ENCODE measurements at regions not wholly inside any gene's neighbourhood (a gene's known extent, or its start where the extent isn't known, plus 50 kb on each side); places are given as distances from the start of the nearest gene placed in this dataset.

- no peak for DNase-seq
These were observed 1237.8 kb downstream of the SLITRK5 start for GRCh38 chr13:88908961-88909441.

GRCh38 chr13:88919970-88920628 is 1248.9 kb downstream of the SLITRK5 start:
- DNase-seq, result peak; percentile 2 to 4

DNA sequence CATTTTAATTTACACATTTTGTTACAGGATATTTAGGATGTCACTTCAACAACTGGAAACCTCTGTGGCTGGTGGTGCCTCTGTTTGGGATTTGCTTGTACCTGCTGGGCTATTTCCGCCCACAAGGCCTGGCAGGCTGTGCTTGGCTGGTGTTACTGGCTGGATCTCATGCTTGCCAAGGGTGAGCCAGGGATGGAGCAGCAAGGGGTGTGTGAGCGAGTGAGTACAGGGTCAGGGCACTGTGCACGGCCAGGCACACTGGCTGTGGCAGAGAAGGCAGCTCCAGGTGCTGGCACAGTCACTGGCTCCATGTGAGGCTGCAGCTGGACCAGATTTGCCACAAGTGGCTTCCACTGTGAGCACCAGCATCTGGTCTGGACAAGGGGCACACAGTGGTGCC is 1254.8 kb downstream of the SLITRK5 start:
- DNase-seq, result no peak

GRCh38 chr13:88926890-88927502 is 1255.8 kb downstream of the SLITRK5 start:
- DNase-seq, result no peak

- no peak for DNase-seq
These were observed 1261.8 kb downstream of the SLITRK5 start for GRCh38 chr13:88932950-88933349.

DNA sequence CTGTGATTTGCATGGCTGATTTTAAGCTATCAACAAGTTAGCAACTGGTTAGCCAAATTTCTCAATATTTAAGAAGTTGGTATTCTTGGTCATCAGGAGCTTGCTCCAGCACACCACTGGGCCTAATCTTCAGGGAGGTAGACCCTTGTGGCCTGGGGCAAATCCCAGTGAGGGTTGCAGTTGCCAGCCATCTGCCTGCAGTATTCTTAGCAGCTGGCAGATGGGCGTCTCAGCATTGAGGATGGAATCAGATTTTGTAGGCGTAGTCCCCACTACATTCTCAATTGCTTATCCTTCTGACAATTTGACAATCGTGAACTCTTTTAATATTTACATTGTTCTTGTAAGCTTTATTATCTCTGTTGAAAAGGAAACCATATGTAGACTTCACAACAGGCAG is 1266.2 kb downstream of the SLITRK5 start:
- no peak for DNase-seq

DNA sequence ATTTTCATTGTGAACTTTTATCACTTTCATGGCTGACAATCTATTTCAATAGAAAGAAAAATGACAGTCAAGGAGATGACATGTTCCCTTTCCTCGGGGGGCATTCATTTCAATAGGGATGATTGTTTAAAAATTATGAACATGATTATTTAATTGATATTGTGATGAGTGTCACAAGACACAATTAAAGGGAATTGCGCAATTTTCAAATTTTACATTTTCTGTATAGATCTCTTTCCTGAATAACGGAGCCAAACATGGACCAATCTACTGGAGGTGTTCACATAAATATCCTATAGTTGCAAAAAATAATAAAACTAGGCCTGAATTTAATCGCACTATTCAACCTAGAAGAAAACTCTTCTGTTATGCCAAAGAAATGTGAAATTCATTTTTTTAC is 1274.6 kb downstream of the SLITRK5 start:
- DNase-seq, result no peak

DNA sequence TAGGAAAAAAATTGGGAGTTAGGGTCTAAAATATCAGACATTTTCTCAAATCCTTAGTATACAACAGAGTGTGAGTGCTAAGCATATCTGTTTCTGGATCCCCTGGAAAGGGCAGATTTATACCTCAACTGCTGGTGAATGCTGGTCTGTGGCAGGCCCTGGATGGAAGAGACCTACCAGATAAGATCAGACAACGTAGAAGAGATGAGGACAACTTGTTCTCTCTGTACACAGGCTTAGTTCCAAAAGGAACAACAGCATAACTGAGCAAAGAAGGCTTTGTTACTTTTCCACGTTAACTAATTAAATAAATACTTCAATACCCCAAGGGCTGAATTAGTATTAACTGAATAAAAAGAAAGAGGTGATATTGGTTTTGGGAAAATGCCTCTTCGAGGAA is 1277.3 kb downstream of the SLITRK5 start:
- no peak for DNase-seq

GRCh38 chr13:88958821-88959220 is 1287.7 kb downstream of the SLITRK5 start:
- no peak for DNase-seq

DNA sequence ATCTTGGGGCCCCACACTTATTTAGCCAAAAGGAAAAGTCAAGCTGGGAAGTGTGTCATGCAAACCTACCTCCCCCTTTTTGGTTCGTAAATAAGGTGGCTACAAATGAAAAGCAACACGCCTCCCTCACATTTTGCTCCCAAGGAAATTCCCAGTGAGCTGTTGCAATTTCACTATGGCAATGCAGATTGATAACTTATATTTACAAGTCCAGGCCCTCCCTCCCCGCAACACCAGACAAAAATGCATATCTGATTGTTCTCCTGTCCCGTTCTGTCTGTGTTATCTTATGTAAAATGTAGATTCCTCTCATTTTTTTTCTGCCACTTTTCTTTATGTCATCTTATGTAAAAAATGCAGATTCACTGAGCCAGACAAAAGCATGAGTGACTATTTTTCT is 1305.3 kb downstream of the SLITRK5 start:
- no peak for DNase-seq

GRCh38 chr13:88978607-88979006 is 1307.4 kb downstream of the SLITRK5 start:
- no peak for DNase-seq

DNA sequence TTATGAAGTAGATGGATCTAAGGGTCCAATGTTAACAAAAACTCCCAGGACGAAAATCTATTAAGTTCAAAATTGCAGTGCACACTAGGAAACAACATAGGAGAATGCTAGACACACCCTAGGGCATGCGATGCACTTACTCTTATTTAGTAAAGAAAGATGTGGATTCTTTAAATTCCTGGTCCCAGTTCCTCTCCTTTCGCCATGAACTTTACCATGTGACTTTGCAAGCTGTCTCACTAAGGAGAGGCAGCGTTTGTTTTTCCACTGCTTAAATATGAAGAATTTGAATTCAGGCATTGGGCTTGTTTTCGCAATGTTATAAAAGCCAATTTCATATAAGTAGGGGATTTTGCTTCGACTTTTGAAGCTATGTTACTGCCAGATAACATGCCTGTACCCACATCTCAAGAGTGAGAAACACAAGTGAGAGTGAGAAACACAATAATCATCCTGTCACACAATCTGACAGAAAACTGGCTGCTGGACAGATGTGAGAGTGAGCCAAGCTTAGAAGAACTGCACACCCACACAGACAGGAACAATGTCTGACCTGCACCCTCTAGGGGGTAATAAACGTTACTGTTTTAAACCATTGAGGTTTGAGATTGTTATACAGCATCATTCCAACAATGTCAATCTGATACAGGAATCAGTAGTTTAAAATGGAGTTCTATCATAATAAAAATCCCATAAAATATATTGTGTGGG is 1308.4 kb downstream of the SLITRK5 start:
- no peak for DNase-seq

- DNase-seq, result no peak
These were observed 1332.5 kb downstream of the SLITRK5 start for GRCh38 chr13:89003656-89004055.

DNA sequence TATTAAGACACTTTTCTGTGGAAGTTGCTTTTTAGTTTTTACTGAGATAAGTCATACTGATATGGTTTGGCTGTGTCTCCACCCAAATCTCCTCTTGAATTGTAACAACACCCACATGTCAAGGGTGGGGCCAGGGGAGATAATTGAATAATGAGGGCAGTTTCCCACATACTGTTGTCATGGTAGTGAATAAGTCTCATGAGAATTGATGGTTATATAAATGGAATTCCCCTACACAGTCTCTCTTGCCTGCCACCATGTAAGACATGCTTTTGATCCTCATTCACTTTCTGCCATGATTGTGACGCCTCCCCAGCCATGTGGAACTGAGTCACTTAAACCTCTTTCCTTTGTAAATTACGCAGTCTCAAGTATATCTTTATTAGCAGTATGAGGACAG is 1340.4 kb downstream of the SLITRK5 start:
- DNase-seq, result no peak

- DNase-seq, result no peak
These were observed 1356.6 kb downstream of the SLITRK5 start for GRCh38 chr13:89027694-89028306.

- DNase-seq, result no peak
These were observed 1357.9 kb downstream of the SLITRK5 start for GRCh38 chr13:89029062-89029461.

- DNase-seq, result no peak
These were observed 1362.8 kb downstream of the SLITRK5 start for GRCh38 chr13:89034015-89034414.

DNA sequence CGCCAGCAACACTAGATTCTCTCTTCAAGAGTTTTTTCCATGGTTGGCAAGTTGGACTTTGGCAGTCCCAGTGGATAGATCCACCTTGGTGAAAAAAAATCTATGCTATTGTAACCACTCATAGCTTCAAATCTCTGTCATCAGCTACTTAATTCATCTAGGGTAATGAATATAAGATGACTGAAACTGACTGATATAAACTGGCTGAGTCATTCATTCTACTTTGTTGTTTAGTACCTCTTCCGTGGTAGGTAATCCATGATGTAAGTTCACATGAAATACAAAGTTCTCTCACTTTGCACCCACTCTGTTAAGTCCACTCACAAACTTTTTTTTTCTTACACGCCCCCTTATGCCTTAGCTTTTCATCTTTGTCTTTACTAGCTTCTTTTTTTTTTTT is 1381.5 kb downstream of the SLITRK5 start:
- DNase-seq, result no peak

GRCh38 chr13:89053418-89053817 is 1382.2 kb downstream of the SLITRK5 start:
- DNase-seq, result no peak

DNA sequence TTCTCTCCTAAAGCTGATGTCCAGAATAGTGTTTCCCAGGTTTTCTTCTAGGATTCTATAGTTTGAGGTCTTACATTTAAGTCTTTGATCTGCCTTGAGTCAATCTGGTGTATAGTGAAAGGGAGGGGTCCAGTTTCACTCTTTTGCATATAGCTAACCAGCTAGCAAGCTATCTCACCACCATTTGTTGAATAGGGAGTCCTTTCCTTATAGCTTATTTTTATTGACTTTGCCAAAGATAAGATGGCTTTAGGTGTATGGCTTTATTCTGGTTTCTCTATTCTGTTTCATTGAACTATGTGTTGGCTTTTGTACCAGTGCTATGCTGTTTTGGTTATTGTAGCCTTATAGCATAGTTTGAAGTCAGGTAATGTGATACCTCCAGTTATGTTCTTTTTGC is 1386.1 kb downstream of the SLITRK5 start:
- no peak for DNase-seq

DNA sequence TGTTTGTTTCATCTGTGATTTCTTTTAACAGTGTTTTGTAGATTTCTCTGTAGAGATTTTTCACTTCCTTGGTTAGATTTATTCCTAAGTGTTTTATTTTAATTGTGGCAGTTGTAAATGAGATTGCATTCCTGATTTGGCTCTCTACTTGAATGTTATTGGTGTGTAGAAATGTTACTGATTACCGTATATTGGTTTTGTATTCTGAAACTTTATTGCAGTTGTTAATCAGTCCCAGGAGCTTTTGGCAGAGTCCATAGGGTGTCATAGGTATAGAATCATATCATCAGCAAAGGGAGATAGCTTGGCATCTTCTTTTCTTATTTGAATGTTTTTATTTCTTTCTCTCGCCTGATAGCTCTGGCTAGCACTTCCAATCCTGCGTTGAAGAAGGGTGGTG is 1386.7 kb downstream of the SLITRK5 start:
- DNase-seq, result no peak

GRCh38 chr13:89061821-89062220 is 1390.7 kb downstream of the SLITRK5 start:
- no peak for DNase-seq

GRCh38 chr13:89066868-89067466 is 1395.8 kb downstream of the SLITRK5 start:
- no peak for DNase-seq
